ENCODE measurements at regions not wholly inside any gene's neighbourhood (a gene's known extent, or its start where the extent isn't known, plus 50 kb on each side); places are given as distances from the start of the nearest gene placed in this dataset.

- 55 to 61% methylated on average over 4 of the region's 4 CpGs for WGBS, 2 donors
- Histone ChIP-seq H3K9me3 (no peaks in the 10 kb centered on the region), H3K36me3 (no peaks in the 10 kb centered on the region), H3K27ac (no peak overlapping the region), H3K4me1 (no peaks in the 10 kb centered on the region), H3K4me3 (no peak overlapping the region), H3K27me3 (no peaks in the 10 kb centered on the region)
- TF ChIP-seq CTCF (IDR thresholded peaks at IDR 0.05): no peak
- TF ChIP-seq POLR2A (IDR thresholded peaks at IDR 0.05): no peak
- intact Hi-C loops (cut with DNase I): no loop called here
- no peak for DNase-seq
These were observed 594.7 kb downstream of the ADGRL2 start for GRCh38 chr1:82395440-82395839.

DNA sequence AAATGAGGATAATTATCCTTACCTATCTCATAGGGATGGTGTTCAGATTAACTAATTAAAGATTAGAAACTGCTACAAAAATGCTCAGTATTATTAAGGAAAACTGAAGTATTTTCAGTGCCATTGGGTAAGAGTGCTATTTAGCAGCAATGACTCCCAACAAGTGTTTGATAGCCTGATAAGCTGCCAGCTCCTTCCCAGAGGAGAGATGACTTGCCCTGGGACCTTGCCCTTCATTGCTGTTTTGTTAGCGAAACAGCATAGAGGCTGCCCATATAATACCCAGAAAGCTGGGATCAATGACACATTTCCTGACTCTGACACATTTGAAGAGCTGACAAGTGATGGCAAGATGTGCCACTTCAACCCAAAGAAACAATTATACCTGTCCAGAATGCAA is 592.2 kb downstream of the ADGRL2 start:
- Histone ChIP-seq H3K4me1 (no peaks in the 10 kb centered on the region), H3K36me3 (no peaks in the 10 kb centered on the region), H3K27me3 (no peaks in the 10 kb centered on the region), H3K9me3 (no peaks in the 10 kb centered on the region), H3K27ac (no peak overlapping the region), H3K4me3 (no peak overlapping the region)
- WGBS, 2 donors: 43 to 75% methylated on average over 1 of the region's 1 CpG
- no peak for DNase-seq
- intact Hi-C loops (cut with DNase I): no loop called here
- TF ChIP-seq CTCF (IDR thresholded peaks at IDR 0.05) (no peak), POLR2A (IDR thresholded peaks at IDR 0.05) (no peak)

DNA sequence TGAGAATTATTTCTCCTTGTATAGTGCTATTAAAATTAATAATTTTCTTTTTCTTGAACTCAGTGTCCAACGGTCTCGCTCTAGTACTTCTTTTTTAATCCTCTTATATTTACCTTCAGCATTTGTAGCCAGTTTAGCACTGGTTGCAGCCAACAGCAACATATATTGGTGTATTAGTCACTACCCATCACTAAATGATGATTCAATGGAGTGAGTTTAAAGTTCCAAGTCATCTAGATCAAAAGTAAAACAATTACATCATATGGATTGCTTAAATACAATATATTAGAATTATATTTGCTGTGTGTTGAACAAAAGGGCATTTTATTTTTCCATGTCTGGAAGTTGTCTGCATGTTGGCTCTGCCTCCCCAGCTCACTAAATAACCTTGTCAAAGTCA is 591.8 kb downstream of the ADGRL2 start:
- H3K27ac ChIP-seq: no peak overlapping the region
- TF ChIP-seq CTCF (IDR thresholded peaks at IDR 0.05) (no peak), POLR2A (IDR thresholded peaks at IDR 0.05) (no peak)
- no peaks in the 10 kb centered on the region for H3K4me1 ChIP-seq
- no peaks in the 10 kb centered on the region for H3K36me3 ChIP-seq
- no peak for DNase-seq
- no peaks in the 10 kb centered on the region for H3K27me3 ChIP-seq
- intact Hi-C loops (cut with DNase I): no loop called here
- WGBS, 2 donors: 19 to 41% methylated on average over 2 of the region's 2 CpGs
- H3K9me3 ChIP-seq: no peaks in the 10 kb centered on the region
- no peak overlapping the region for H3K4me3 ChIP-seq

DNA sequence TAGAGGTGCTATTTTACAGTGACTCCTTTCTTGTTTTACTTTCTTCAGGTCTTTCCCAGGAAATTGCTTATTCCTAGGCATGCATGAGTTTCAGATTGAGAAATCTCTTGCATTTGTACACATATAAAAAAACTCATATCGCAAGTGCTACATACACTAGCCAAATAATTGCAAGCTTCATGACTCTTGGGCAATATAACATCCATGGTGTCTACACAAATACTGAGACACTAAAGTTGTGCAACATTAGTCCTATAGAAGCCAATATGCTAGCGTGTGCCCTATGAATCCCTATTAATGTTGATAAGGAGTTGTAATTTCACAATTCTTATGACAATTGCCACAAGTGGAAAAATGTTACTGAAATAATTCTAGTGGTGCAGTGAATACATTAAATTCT is 591.0 kb downstream of the ADGRL2 start:
- H3K27me3 ChIP-seq: no peaks in the 10 kb centered on the region
- intact Hi-C loops (cut with DNase I): no loop called here
- no peak overlapping the region for H3K27ac ChIP-seq
- no peaks in the 10 kb centered on the region for H3K9me3 ChIP-seq
- H3K4me3 ChIP-seq: no peak overlapping the region
- 62 to 63% methylated on average over 2 of the region's 2 CpGs for WGBS, 2 donors
- no peak for DNase-seq
- no peaks in the 10 kb centered on the region for H3K36me3 ChIP-seq
- TF ChIP-seq POLR2A (IDR thresholded peaks at IDR 0.05) (no peak), CTCF (IDR thresholded peaks at IDR 0.05) (no peak)
- H3K4me1 ChIP-seq: no peaks in the 10 kb centered on the region

GRCh38 chr1:82390627-82391026 is 589.9 kb downstream of the ADGRL2 start:
- Histone ChIP-seq H3K27me3 (no peaks in the 10 kb centered on the region), H3K36me3 (no peaks in the 10 kb centered on the region), H3K4me3 (no peak overlapping the region), H3K9me3 (no peaks in the 10 kb centered on the region), H3K27ac (no peak overlapping the region), H3K4me1 (no peaks in the 10 kb centered on the region)
- WGBS, 2 donors: 62 to 75% methylated on average over 1 of the region's 1 CpG
- no peak for DNase-seq
- no peak for TF ChIP-seq CTCF (IDR thresholded peaks at IDR 0.05)
- TF ChIP-seq POLR2A (IDR thresholded peaks at IDR 0.05): no peak
- intact Hi-C loops (cut with DNase I): no loop called here
